ENCODE measurements at regions not wholly inside any gene's neighbourhood (a gene's known extent, or its start where the extent isn't known, plus 50 kb on each side); places are given as distances from the start of the nearest gene placed in this dataset.

GRCh38 chr6:12348530-12349511 is 58.7 kb downstream of the EDN1 start:
- peak; percentile 82 for DNase-seq (ENCODE audit: unreplicated experiment)
- ChIA-PET POLR2A (interaction anchor here (0.8 to 2.4 kb wide), 14 partner anchors 13 to 246 kb away, joined by 3 to 15 read pairs (median 4); partner anchors contain the start of gene EDN1), CTCF (interaction anchor here (0.6 to 1.9 kb wide), 6 partner anchors 11 to 59 kb away, joined by 3 to 6 read pairs (median 4); partner anchors contain the start of gene EDN1)
- no TSS peak for BruUV-seq (replicated peaks)
- H3K9me3 Mint-ChIP-seq (ENCODE audit: unreplicated experiment) = no peaks in the 10 kb centered on the region
- H3K36me3 Mint-ChIP-seq (ENCODE audit: insufficient read depth, unreplicated experiment) = no peaks in the 10 kb centered on the region
- H3K4me3 Mint-ChIP-seq (ENCODE audit: unreplicated experiment) = peak overlapping the region; percentile 19
- peaks cover 32% of the 10 kb centered on the region for H3K4me1 Mint-ChIP-seq (ENCODE audit: insufficient read depth, unreplicated experiment)
- no peaks in the 10 kb centered on the region for H3K27me3 Mint-ChIP-seq (ENCODE audit: insufficient read depth, unreplicated experiment)
- intact Hi-C loops (cut with micrococcal nuclease) = no loop called here
- TF ChIP-seq CTCF (IDR thresholded peaks at IDR 0.05; ENCODE audit: unreplicated experiment) = no peak
- H3K27ac Mint-ChIP-seq (ENCODE audit: low read depth, unreplicated experiment) = peak overlapping the region; percentile 95

GRCh38 chr6:12350644-12351170 is 60.5 kb downstream of the EDN1 start:
- Mint-ChIP-seq H3K4me1 (ENCODE audit: insufficient read depth, unreplicated experiment) (peaks cover 43% of the 10 kb centered on the region), H3K4me3 (ENCODE audit: unreplicated experiment) (no peak overlapping the region), H3K36me3 (ENCODE audit: insufficient read depth, unreplicated experiment) (no peaks in the 10 kb centered on the region), H3K9me3 (ENCODE audit: unreplicated experiment) (no peaks in the 10 kb centered on the region), H3K27me3 (ENCODE audit: insufficient read depth, unreplicated experiment) (no peaks in the 10 kb centered on the region), H3K27ac (ENCODE audit: low read depth, unreplicated experiment) (peak overlapping the region; percentile 95)
- intact Hi-C loops (cut with micrococcal nuclease) = no loop called here
- peak; percentile 56 for DNase-seq (ENCODE audit: unreplicated experiment)
- CTCF ChIA-PET = no interaction called here
- POLR2A ChIA-PET = no interaction called here
- no peak for TF ChIP-seq CTCF (IDR thresholded peaks at IDR 0.05; ENCODE audit: unreplicated experiment)
- no TSS peak for BruUV-seq (replicated peaks)

GRCh38 chr6:12351672-12352071 is 61.5 kb downstream of the EDN1 start:
- H3K9me3 Mint-ChIP-seq (ENCODE audit: unreplicated experiment) = no peaks in the 10 kb centered on the region
- no peaks in the 10 kb centered on the region for H3K36me3 Mint-ChIP-seq (ENCODE audit: insufficient read depth, unreplicated experiment)
- peaks cover 50% of the 10 kb centered on the region for H3K4me1 Mint-ChIP-seq (ENCODE audit: insufficient read depth, unreplicated experiment)
- intact Hi-C loops (cut with micrococcal nuclease) = no loop called here
- POLR2A ChIA-PET = interaction anchor here (0.7 to 6.3 kb wide), 3 partner anchors 26 to 37 kb away, joined by 3 to 89 read pairs (median 4); no protein-coding TSS in a partner anchor
- no peak for TF ChIP-seq CTCF (IDR thresholded peaks at IDR 0.05; ENCODE audit: unreplicated experiment)
- DNase-seq (ENCODE audit: unreplicated experiment) = no peak
- no TSS peak for BruUV-seq (replicated peaks)
- no peak overlapping the region for H3K4me3 Mint-ChIP-seq (ENCODE audit: unreplicated experiment)
- H3K27ac Mint-ChIP-seq (ENCODE audit: low read depth, unreplicated experiment) = peak overlapping the region; percentile 95
- H3K27me3 Mint-ChIP-seq (ENCODE audit: insufficient read depth, unreplicated experiment) = no peaks in the 10 kb centered on the region
- CTCF ChIA-PET = interaction anchor here (0.6 kb wide), 1 partner anchor 251 kb away, joined by 3 read pairs; no protein-coding TSS in a partner anchor

- no peaks in the 10 kb centered on the region for H3K9me3 Mint-ChIP-seq (ENCODE audit: unreplicated experiment)
- H3K27me3 Mint-ChIP-seq (ENCODE audit: insufficient read depth, unreplicated experiment) = no peaks in the 10 kb centered on the region
- no peaks in the 10 kb centered on the region for H3K36me3 Mint-ChIP-seq (ENCODE audit: insufficient read depth, unreplicated experiment)
- peak overlapping the region; percentile 83 for H3K27ac Mint-ChIP-seq (ENCODE audit: low read depth, unreplicated experiment)
- intact Hi-C loops (cut with micrococcal nuclease) = loop anchor here (2.0 kb wide), 1 partner anchor 43 kb away; no protein-coding TSS in a partner anchor
- no peak for TF ChIP-seq CTCF (IDR thresholded peaks at IDR 0.05; ENCODE audit: unreplicated experiment)
- DNase-seq (ENCODE audit: unreplicated experiment) = peak; percentile 77
- peaks cover 45% of the 10 kb centered on the region for H3K4me1 Mint-ChIP-seq (ENCODE audit: insufficient read depth, unreplicated experiment)
- ChIA-PET CTCF (interaction anchor here (0.6 kb wide), 1 partner anchor 824 kb away, joined by 3 read pairs; no protein-coding TSS in a partner anchor), POLR2A (interaction anchor here (0.6 to 6.3 kb wide), 8 partner anchors 28 to 668 kb away, joined by 3 to 111 read pairs (median 7); partner anchors contain the start of gene EDN1)
- H3K4me3 Mint-ChIP-seq (ENCODE audit: unreplicated experiment) = no peak overlapping the region
- no TSS peak for BruUV-seq (replicated peaks)
These were observed 63.6 kb downstream of the EDN1 start for GRCh38 chr6:12353731-12354130.
